ENCODE measurements at regions not wholly inside any gene's neighbourhood (a gene's known extent, or its start where the extent isn't known, plus 50 kb on each side); places are given as distances from the start of the nearest gene placed in this dataset.

- no peak for DNase-seq
Observed at GRCh38 chr1:117678246-117678977, 72.6 kb downstream of the TENT5C start.

GRCh38 chr1:117679299-117679698 lies 73.5 kb downstream of the TENT5C start:
- DNase-seq: no peak

GRCh38 chr1:117679868-117680267 lies 74.0 kb downstream of the TENT5C start:
- no peak for DNase-seq

GRCh38 chr1:117680316-117681002 lies 74.6 kb downstream of the TENT5C start:
- no peak for DNase-seq

- no peak for DNase-seq
Observed at GRCh38 chr1:117681093-117681900, 75.4 kb downstream of the TENT5C start.

GRCh38 chr1:117681901-117682250 lies 76.0 kb downstream of the TENT5C start:
- DNase-seq: no peak

GRCh38 chr1:117682372-117682771 lies 76.5 kb downstream of the TENT5C start:
- DNase-seq: no peak

- peak; percentile 60 for DNase-seq
Observed at GRCh38 chr1:117683571-117684285, 77.9 kb downstream of the TENT5C start.

- no peak for DNase-seq
Observed at GRCh38 chr1:117685936-117686806, 80.3 kb downstream of the TENT5C start.

GRCh38 chr1:117686907-117687306 lies 81.1 kb downstream of the TENT5C start:
- peak; percentile 60 for DNase-seq

GRCh38 chr1:117689997-117690625 lies 84.3 kb downstream of the TENT5C start:
- DNase-seq: no peak

GRCh38 chr1:117691942-117692341 lies 86.1 kb downstream of the TENT5C start:
- no peak for DNase-seq

GRCh38 chr1:117694543-117694942 lies 88.7 kb downstream of the TENT5C start:
- no peak for DNase-seq

GRCh38 chr1:117695796-117696490 lies 90.1 kb downstream of the TENT5C start:
- peak; percentile 90 for DNase-seq

GRCh38 chr1:117696561-117696960 lies 90.7 kb downstream of the TENT5C start:
- DNase-seq: peak; percentile 83

- no peak for DNase-seq
Observed at GRCh38 chr1:117697220-117697781, 91.5 kb downstream of the TENT5C start.

GRCh38 chr1:117698398-117699160 lies 92.7 kb downstream of the TENT5C start:
- DNase-seq: peak; percentile 28

GRCh38 chr1:117699953-117700352 lies 94.1 kb downstream of the TENT5C start:
- DNase-seq: no peak

- DNase-seq: no peak
Observed at GRCh38 chr1:117702654-117703053, 96.8 kb downstream of the TENT5C start.

- no peak for DNase-seq
Observed at GRCh38 chr1:117707371-117707770, 101.5 kb downstream of the TENT5C start.
